ENCODE measurements at regions not wholly inside any gene's neighbourhood (a gene's known extent, or its start where the extent isn't known, plus 50 kb on each side); places are given as distances from the start of the nearest gene placed in this dataset.

DNA sequence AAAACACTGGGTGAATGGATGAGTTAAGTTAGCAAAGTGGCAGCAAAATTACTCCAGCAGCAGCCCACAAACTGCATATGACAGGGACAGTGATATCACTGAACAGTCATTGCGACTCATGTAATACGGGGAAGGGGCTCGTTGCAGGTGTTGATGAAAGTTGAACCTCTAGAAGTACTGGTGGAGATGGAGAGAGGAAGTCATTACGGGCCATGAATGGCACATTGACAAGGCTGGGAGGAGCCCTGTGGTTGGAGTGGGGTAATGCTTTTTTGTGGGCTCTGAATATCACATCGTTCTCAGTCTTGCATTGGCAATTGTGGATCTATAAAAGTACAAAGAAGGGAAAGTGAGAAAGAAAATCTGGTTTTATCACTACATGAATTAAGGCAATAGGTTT lies 278.1 kb downstream of the ZPLD1 start:
- SMC1A ChIA-PET (ENCODE audit: uncharacterized antibody, unreplicated experiment) = interaction anchor here (0.8 to 1.4 kb wide), 2 partner anchors 10 to 17 kb away, joined by 4 read pairs; no protein-coding TSS in a partner anchor
- no peaks in the 10 kb centered on the region for H4K20me1 ChIP-seq (ENCODE audit: control insufficient read depth, insufficient read depth)
- H3K4me1 ChIP-seq (ENCODE audit: control insufficient read depth, insufficient read depth, low read length) = no peaks in the 10 kb centered on the region
- TF ChIP-seq DPF2 (IDR thresholded peaks at IDR 0.05) (no peak), CREM (IDR thresholded peaks at IDR 0.05; ENCODE audit: low read depth) (no peak), CEBPZ (IDR thresholded peaks at IDR 0.05; ENCODE audit: low read depth, low read length) (no peak)
- H3K9ac ChIP-seq (ENCODE audit: control insufficient read depth, insufficient read depth, low read length) = no peak overlapping the region
- CTCF ChIA-PET = interaction anchor here (0.7 to 7.3 kb wide), 3 partner anchors 9 to 39 kb away, joined by 3 to 43 read pairs (median 4); no protein-coding TSS in a partner anchor
- H3K4me3 ChIP-seq = no peak overlapping the region
- H3K4me2 ChIP-seq (ENCODE audit: control insufficient read depth, insufficient read depth) = no peak overlapping the region
- DNase-seq (ENCODE audit: low read depth, low spot score) (no peak), FAIRE-seq (no peak), ATAC-seq (no peak)
- POLR2A ChIA-PET = no interaction called here
- no peaks in the 10 kb centered on the region for H3K9me3 ChIP-seq (replicated peaks; ENCODE audit: control insufficient read depth, insufficient read depth, low read length)
- H3K27me3 ChIP-seq (replicated peaks in 1 of 2; ENCODE audit: control insufficient read depth in 2 of 2, insufficient read depth in 2 of 2, low read length in 1 of 2) = no peaks in the 10 kb centered on the region; a peak in 1 of 4 replicates
- in situ Hi-C loops (cut with MboI) = no loop called here
- no peaks in the 10 kb centered on the region for H3K79me2 ChIP-seq (ENCODE audit: control insufficient read depth, insufficient read depth, low read length)
- BruUV-seq (replicated peaks) = no TSS peak
- no peak overlapping the region for H2AFZ ChIP-seq (ENCODE audit: control insufficient read depth, low read depth, low read length)
- 36% methylated on average over 5 of the region's 5 CpGs for WGBS (ENCODE audit: insufficient coverage, insufficient replicate concordance, low lambda C conversion rate, missing lambda C conversion rate)
- RAD21 ChIA-PET (ENCODE audit: unreplicated experiment) = interaction anchor here (1.2 kb wide), 1 partner anchor 38 kb away, joined by 3 read pairs; no protein-coding TSS in a partner anchor
- no peak overlapping the region for H3K27ac ChIP-seq (ENCODE audit: control insufficient read depth, insufficient read depth)
- H3K36me3 ChIP-seq (ENCODE audit: control insufficient read depth in 2 of 2, insufficient read depth in 2 of 2, low read length in 1 of 2) = no peaks in the 10 kb centered on the region
- intact Hi-C loops (cut with micrococcal nuclease; ENCODE audit: unreplicated experiment) = no loop called here

- TF ChIP-seq CHD4 (IDR thresholded peaks at IDR 0.05) (no peak), TCF3 (IDR thresholded peaks at IDR 0.05; ENCODE audit: borderline replicate concordance, insufficient read depth, low read depth, low read length) (no peak), FOXK2 (IDR thresholded peaks at IDR 0.05) (no peak), ASH2L (IDR thresholded peaks at IDR 0.05; ENCODE audit: borderline replicate concordance, low read depth) (no peak), SPI1 (IDR thresholded peaks at IDR 0.05; ENCODE audit: borderline replicate concordance, insufficient read depth, low read depth, low read length) (no peak)
- H3K9ac ChIP-seq (ENCODE audit: control insufficient read depth, insufficient read depth, low read length) = no peak overlapping the region
- WGBS (ENCODE audit: insufficient coverage, insufficient replicate concordance, low lambda C conversion rate, missing lambda C conversion rate) = 52% methylated on average over 3 of the region's 3 CpGs
- no peaks in the 10 kb centered on the region; a peak in 1 of 4 replicates for H3K27me3 ChIP-seq (replicated peaks in 1 of 2; ENCODE audit: control insufficient read depth in 2 of 2, insufficient read depth in 2 of 2, low read length in 1 of 2)
- no peak for FAIRE-seq
- H4K20me1 ChIP-seq (ENCODE audit: control insufficient read depth, insufficient read depth) = no peaks in the 10 kb centered on the region
- ChIA-PET CTCF (interaction anchor here (1.0 to 7.3 kb wide), 4 partner anchors 12 to 41 kb away, joined by 3 to 43 read pairs (median 7); no protein-coding TSS in a partner anchor), SMC1A (ENCODE audit: uncharacterized antibody, unreplicated experiment) (interaction anchor here (0.6 to 2.2 kb wide), 10 partner anchors 8 to 890 kb away, joined by 3 to 10 read pairs (median 3); no protein-coding TSS in a partner anchor), RAD21 (ENCODE audit: unreplicated experiment) (interaction anchor here (0.7 to 2.1 kb wide), 3 partner anchors 25 to 884 kb away, joined by 3 to 13 read pairs (median 3); no protein-coding TSS in a partner anchor), POLR2A (no interaction called here)
- no peaks in the 10 kb centered on the region for H3K36me3 ChIP-seq (ENCODE audit: control insufficient read depth in 2 of 2, insufficient read depth in 2 of 2, low read length in 1 of 2)
- no peak overlapping the region for H3K4me3 ChIP-seq
- in situ Hi-C loops (cut with MboI) = no loop called here
- no peaks in the 10 kb centered on the region for H3K9me3 ChIP-seq (replicated peaks; ENCODE audit: control insufficient read depth, insufficient read depth, low read length)
- H2AFZ ChIP-seq (ENCODE audit: control insufficient read depth, low read depth, low read length) = peak overlapping the region; percentile 54
- BruUV-seq (replicated peaks) = no TSS peak
- peak overlapping the region; percentile 52; the same call in 1 of the 2 replicates for H3K27ac ChIP-seq (ENCODE audit: control insufficient read depth, insufficient read depth)
- peak; percentile 35 for ATAC-seq
- intact Hi-C loops (cut with micrococcal nuclease; ENCODE audit: unreplicated experiment) = no loop called here
- H3K4me1 ChIP-seq (ENCODE audit: control insufficient read depth, insufficient read depth, low read length) = no peaks in the 10 kb centered on the region
- peak overlapping the region; percentile 38; the same call in 1 of the 2 replicates for H3K4me2 ChIP-seq (ENCODE audit: control insufficient read depth, insufficient read depth)
- DNase-seq (ENCODE audit: low read depth, low spot score) = no peak
- no peaks in the 10 kb centered on the region for H3K79me2 ChIP-seq (ENCODE audit: control insufficient read depth, insufficient read depth, low read length)
Observed at GRCh38 chr3:102714567-102714966, 279.8 kb downstream of the ZPLD1 start.
